ENCODE measurements at regions not wholly inside any gene's neighbourhood (a gene's known extent, or its start where the extent isn't known, plus 50 kb on each side); places are given as distances from the start of the nearest gene placed in this dataset.
"Not testable (repeated sequence)": the region's sequence is repeated elsewhere in the genome, so short reads cannot be mapped to it uniquely, and the experiment has no call there.

GRCh38 chr2:189231719-189232323 is 52.3 kb upstream of the COL5A2 start:
- H3K9ac ChIP-seq (ENCODE audit: low read length) = no peak overlapping the region
- no peak overlapping the region for H3K4me3 ChIP-seq (ENCODE audit: low read depth, low read length)
- no peak overlapping the region for H3K27ac ChIP-seq (ENCODE audit: low read depth, low read length)
- no peaks in the 10 kb centered on the region for H3K9me3 ChIP-seq (ENCODE audit: control insufficient read depth, insufficient read depth, low read depth, low read length)
- no peaks in the 10 kb centered on the region for H3K27me3 ChIP-seq (ENCODE audit: control insufficient read depth, insufficient read depth, low read length)
- H3K4me1 ChIP-seq (ENCODE audit: control insufficient read depth, insufficient read depth, low read length) = no peaks in the 10 kb centered on the region
- no peaks in the 10 kb centered on the region for H3K36me3 ChIP-seq (ENCODE audit: control insufficient read depth, insufficient read depth, low read length)

DNA sequence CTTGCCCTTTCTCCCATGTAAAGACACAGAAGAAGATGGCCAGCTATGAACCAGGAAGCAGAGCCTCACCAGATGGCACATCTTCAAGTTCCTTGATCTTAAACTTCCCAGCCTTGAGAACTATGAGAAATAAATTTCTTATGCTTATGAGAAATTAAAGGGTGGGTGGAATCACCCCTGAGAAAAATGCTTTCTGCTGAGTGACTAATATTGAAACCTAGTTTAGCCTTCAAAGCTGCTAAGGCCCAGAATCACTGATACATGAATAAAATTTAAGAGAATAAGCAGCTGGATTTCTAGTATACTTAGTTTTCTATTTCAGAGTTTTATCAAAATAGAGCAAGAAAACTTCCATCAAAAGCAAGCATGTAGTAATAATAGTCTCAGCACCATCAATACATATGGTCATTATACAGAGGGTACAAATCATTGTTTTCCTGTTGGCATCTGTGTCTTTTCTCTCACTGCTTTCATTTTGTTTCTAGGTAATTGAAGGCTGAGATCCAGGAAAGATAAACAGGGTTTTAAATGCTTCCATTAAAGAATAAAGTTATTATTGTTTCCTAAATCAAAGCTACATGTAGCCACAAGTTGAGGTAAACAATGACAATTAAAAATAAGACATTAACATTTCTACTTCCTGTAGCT is 53.3 kb upstream of the COL5A2 start:
- H3K27ac ChIP-seq (ENCODE audit: low read depth, low read length) = no peak overlapping the region
- no peak overlapping the region for H3K9ac ChIP-seq (ENCODE audit: low read length)
- H3K4me3 ChIP-seq (ENCODE audit: low read depth, low read length) = no peak overlapping the region
- no peaks in the 10 kb centered on the region for H3K36me3 ChIP-seq (ENCODE audit: control insufficient read depth, insufficient read depth, low read length)
- H3K4me1 ChIP-seq (ENCODE audit: control insufficient read depth, insufficient read depth, low read length) = no peaks in the 10 kb centered on the region
- no peaks in the 10 kb centered on the region for H3K9me3 ChIP-seq (ENCODE audit: control insufficient read depth, insufficient read depth, low read depth, low read length)
- H3K27me3 ChIP-seq (ENCODE audit: control insufficient read depth, insufficient read depth, low read length) = no peaks in the 10 kb centered on the region

DNA sequence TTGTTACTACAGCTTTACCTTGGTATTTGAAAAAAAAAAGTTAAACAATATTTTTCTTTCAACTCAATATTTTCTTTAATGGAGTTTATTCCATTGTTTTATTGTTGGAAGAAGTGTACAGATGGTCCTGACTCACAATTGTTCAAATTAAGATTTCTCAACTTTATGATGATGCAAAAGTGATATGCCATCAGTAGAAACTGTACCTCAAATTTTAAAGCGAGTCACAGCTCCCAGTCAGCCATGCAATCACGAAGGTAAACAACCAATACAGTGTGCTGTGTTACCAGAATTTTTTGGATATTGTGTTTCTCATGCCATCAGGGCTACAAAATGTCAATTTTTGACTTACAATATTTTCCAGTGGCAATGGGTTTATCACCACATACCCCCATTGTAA is 54.0 kb upstream of the COL5A2 start:
- no peaks in the 10 kb centered on the region for H3K27me3 ChIP-seq (ENCODE audit: control insufficient read depth, insufficient read depth, low read length)
- no peaks in the 10 kb centered on the region for H3K9me3 ChIP-seq (ENCODE audit: control insufficient read depth, insufficient read depth, low read depth, low read length)
- no peaks in the 10 kb centered on the region for H3K36me3 ChIP-seq (ENCODE audit: control insufficient read depth, insufficient read depth, low read length)
- no peaks in the 10 kb centered on the region for H3K4me1 ChIP-seq (ENCODE audit: control insufficient read depth, insufficient read depth, low read length)
- no peak overlapping the region for H3K9ac ChIP-seq (ENCODE audit: low read length)
- H3K27ac ChIP-seq (ENCODE audit: low read depth, low read length) = no peak overlapping the region
- no peak overlapping the region for H3K4me3 ChIP-seq (ENCODE audit: low read depth, low read length)

DNA sequence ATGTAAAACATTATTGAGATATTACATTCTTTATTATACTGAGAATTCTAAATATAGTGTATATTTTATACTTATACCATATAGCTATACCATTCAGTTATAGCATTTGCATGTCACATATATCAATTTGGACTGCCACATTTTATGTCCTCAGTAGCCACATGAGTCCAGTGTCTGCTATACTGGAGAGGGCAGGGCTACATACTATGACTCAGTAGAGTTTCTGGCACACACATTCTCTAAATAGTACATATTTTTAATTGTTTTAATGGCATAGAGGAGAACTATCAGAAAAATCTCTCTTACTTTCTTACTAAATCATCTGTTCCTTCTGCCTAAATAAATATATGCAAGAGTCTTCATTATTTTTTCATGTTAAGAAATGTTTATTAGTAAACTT is 55.4 kb upstream of the COL5A2 start:
- Histone ChIP-seq H3K4me3 (ENCODE audit: low read depth, low read length) (no peak overlapping the region), H3K9me3 (ENCODE audit: control insufficient read depth, insufficient read depth, low read depth, low read length) (peaks cover 3% of the 10 kb centered on the region; the same call in 1 of the 2 replicates), H3K27ac (ENCODE audit: low read depth, low read length) (no peak overlapping the region), H3K27me3 (ENCODE audit: control insufficient read depth, insufficient read depth, low read length) (no peaks in the 10 kb centered on the region), H3K4me1 (ENCODE audit: control insufficient read depth, insufficient read depth, low read length) (no peaks in the 10 kb centered on the region), H3K9ac (ENCODE audit: low read length) (no peak overlapping the region), H3K36me3 (ENCODE audit: control insufficient read depth, insufficient read depth, low read length) (no peaks in the 10 kb centered on the region)

GRCh38 chr2:189236066-189236465 is 56.5 kb upstream of the COL5A2 start:
- Histone ChIP-seq H3K4me3 (ENCODE audit: low read depth, low read length) (no peak overlapping the region), H3K27ac (ENCODE audit: low read depth, low read length) (no peak overlapping the region), H3K27me3 (ENCODE audit: control insufficient read depth, insufficient read depth, low read length) (no peaks in the 10 kb centered on the region), H3K4me1 (ENCODE audit: control insufficient read depth, insufficient read depth, low read length) (no peaks in the 10 kb centered on the region), H3K9ac (ENCODE audit: low read length) (no peak overlapping the region), H3K36me3 (ENCODE audit: control insufficient read depth, insufficient read depth, low read length) (no peaks in the 10 kb centered on the region), H3K9me3 (ENCODE audit: control insufficient read depth, insufficient read depth, low read depth, low read length) (peaks cover 3% of the 10 kb centered on the region; the same call in 1 of the 2 replicates)

DNA sequence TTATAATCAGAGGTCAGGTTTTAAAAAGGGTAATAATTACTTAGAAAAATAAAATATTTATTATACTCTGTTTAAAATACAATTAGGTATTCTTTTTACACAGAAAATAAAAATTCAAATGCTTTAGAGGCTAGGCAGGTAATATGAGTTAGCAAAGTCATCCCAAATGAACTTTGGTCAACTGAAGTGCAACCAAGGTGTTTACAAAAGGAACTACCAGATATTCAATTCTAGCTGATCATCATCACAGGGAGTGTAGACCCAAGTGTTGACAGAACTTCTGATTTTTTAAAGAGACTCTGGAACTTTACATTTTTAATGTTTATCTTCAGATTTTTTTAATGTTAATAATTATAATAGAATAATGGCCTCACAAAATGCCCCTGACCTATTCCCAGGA is 59.3 kb upstream of the COL5A2 start:
- Histone ChIP-seq H3K27ac (ENCODE audit: low read depth, low read length) (no peak overlapping the region), H3K27me3 (ENCODE audit: control insufficient read depth, insufficient read depth, low read length) (no peaks in the 10 kb centered on the region), H3K36me3 (ENCODE audit: control insufficient read depth, insufficient read depth, low read length) (no peaks in the 10 kb centered on the region), H3K9me3 (ENCODE audit: control insufficient read depth, insufficient read depth, low read depth, low read length) (peaks cover 15% of the 10 kb centered on the region), H3K4me3 (ENCODE audit: low read depth, low read length) (no peak overlapping the region), H3K4me1 (ENCODE audit: control insufficient read depth, insufficient read depth, low read length) (no peaks in the 10 kb centered on the region), H3K9ac (ENCODE audit: low read length) (no peak overlapping the region)

DNA sequence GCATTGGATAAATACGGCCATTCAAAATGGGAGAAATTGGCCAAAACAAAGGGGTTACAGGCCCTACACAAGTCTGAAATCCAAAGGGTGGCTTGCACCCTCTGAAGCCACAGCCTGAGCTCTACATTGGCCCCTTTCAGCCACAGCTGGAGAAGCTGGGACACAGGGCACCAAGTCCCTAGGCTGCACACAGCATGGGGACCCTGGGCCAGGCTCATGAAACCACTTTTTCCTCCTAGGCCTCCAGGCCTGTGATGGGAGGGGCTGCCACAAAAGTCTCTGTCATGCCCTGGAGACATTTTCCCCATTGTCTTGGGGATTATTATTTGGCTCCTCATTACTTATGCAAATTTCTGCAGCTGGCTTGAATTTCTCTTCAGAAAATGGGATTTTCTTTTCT is 64.3 kb upstream of the COL5A2 start:
- H3K4me3 ChIP-seq (ENCODE audit: low read depth, low read length); H3K9ac ChIP-seq (ENCODE audit: low read length); H3K36me3 ChIP-seq (ENCODE audit: control insufficient read depth, insufficient read depth, low read length); H3K27ac ChIP-seq (ENCODE audit: low read depth, low read length); H3K4me1 ChIP-seq (ENCODE audit: control insufficient read depth, insufficient read depth, low read length); H3K27me3 ChIP-seq (ENCODE audit: control insufficient read depth, insufficient read depth, low read length): not testable (repeated sequence)
- H3K9me3 ChIP-seq (ENCODE audit: control insufficient read depth, insufficient read depth, low read depth, low read length) = peaks cover 27% of the 10 kb centered on the region

GRCh38 chr2:189247276-189247675 is 67.7 kb upstream of the COL5A2 start:
- H3K36me3 ChIP-seq (ENCODE audit: control insufficient read depth, insufficient read depth, low read length) = no peaks in the 10 kb centered on the region

DNA sequence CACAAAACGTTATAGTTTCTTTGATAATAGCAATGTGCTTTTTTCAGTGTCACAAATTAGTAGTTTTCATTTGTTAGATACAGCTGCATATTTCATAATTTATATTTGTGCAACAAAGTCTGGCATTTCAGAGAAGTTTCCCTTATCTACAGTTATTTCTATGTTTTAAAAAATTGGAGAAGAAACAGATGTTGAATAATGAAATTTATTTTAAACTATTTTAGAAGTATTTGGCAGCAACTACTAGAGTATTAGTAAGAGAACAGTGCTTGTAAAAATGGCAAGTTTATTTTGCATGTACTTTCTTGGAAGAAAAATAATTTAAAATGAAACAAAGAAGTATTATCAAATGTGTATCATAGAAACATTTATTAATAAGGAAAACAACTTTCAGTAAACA is 68.6 kb upstream of the COL5A2 start:
- Histone ChIP-seq H3K27me3 (ENCODE audit: control insufficient read depth, insufficient read depth, low read length) (no peaks in the 10 kb centered on the region), H3K9ac (ENCODE audit: low read length) (no peak overlapping the region), H3K27ac (ENCODE audit: low read depth, low read length) (no peak overlapping the region), H3K9me3 (ENCODE audit: control insufficient read depth, insufficient read depth, low read depth, low read length) (peaks cover 20% of the 10 kb centered on the region), H3K36me3 (ENCODE audit: control insufficient read depth, insufficient read depth, low read length) (no peaks in the 10 kb centered on the region), H3K4me3 (ENCODE audit: low read depth, low read length) (no peak overlapping the region), H3K4me1 (ENCODE audit: control insufficient read depth, insufficient read depth, low read length) (no peaks in the 10 kb centered on the region)

More at GRCh38 chr2:189247276-189247675, 67.7 kb upstream of the COL5A2 start:
- no peaks in the 10 kb centered on the region for H3K27me3 ChIP-seq (ENCODE audit: control insufficient read depth, insufficient read depth, low read length)
- no peak overlapping the region for H3K9ac ChIP-seq (ENCODE audit: low read length)
- H3K27ac ChIP-seq (ENCODE audit: low read depth, low read length) = no peak overlapping the region
- H3K4me1 ChIP-seq (ENCODE audit: control insufficient read depth, insufficient read depth, low read length) = no peaks in the 10 kb centered on the region
- no peak overlapping the region for H3K4me3 ChIP-seq (ENCODE audit: low read depth, low read length)
- H3K9me3 ChIP-seq (ENCODE audit: control insufficient read depth, insufficient read depth, low read depth, low read length) = peaks cover 24% of the 10 kb centered on the region

- Histone ChIP-seq H3K27me3 (ENCODE audit: control insufficient read depth, insufficient read depth, low read length) (no peaks in the 10 kb centered on the region), H3K9ac (ENCODE audit: low read length) (no peak overlapping the region), H3K27ac (ENCODE audit: low read depth, low read length) (no peak overlapping the region), H3K36me3 (ENCODE audit: control insufficient read depth, insufficient read depth, low read length) (no peaks in the 10 kb centered on the region), H3K9me3 (ENCODE audit: control insufficient read depth, insufficient read depth, low read depth, low read length) (peaks cover 10% of the 10 kb centered on the region; the same call in 1 of the 2 replicates), H3K4me1 (ENCODE audit: control insufficient read depth, insufficient read depth, low read length) (no peaks in the 10 kb centered on the region), H3K4me3 (ENCODE audit: low read depth, low read length) (no peak overlapping the region)
Measured at GRCh38 chr2:189249171-189249570, 69.6 kb upstream of the COL5A2 start.

GRCh38 chr2:189249901-189250300 is 70.3 kb upstream of the COL5A2 start:
- Histone ChIP-seq H3K36me3 (ENCODE audit: control insufficient read depth, insufficient read depth, low read length) (no peaks in the 10 kb centered on the region), H3K9me3 (ENCODE audit: control insufficient read depth, insufficient read depth, low read depth, low read length) (peaks cover 3% of the 10 kb centered on the region; the same call in 1 of the 2 replicates), H3K27me3 (ENCODE audit: control insufficient read depth, insufficient read depth, low read length) (no peaks in the 10 kb centered on the region), H3K4me3 (ENCODE audit: low read depth, low read length) (no peak overlapping the region), H3K4me1 (ENCODE audit: control insufficient read depth, insufficient read depth, low read length) (peaks cover 5% of the 10 kb centered on the region; the same call in 1 of the 2 replicates), H3K27ac (ENCODE audit: low read depth, low read length) (no peak overlapping the region), H3K9ac (ENCODE audit: low read length) (no peak overlapping the region)
